SU-DHL-6 (cell line): ENCODE measurements at regions not wholly inside any gene's neighbourhood (a gene's known extent, or its start where the extent isn't known, plus 50 kb on each side); places are given as distances from the start of the nearest gene placed in this dataset.

Source experiments
- EZH2phosphoT487 ChIP-seq: fragments of 200-600 bp; sonication (generic), shearing (Covaris generic); conservative IDR thresholded peaks from 2 replicates; pipeline ENCODE4 v1.6.1; 2018; ENCODE audit warnings: mild to moderate bottlenecking, antibody characterized with exemption, low read length, moderate library complexity, mixed read lengths
- TF ChIP-seq, protein P1 (sequence below): fragments of 200-600 bp; sonication (generic); IDR thresholded peaks from one replicate; pipeline ENCODE4 v1.5.1; 2017; ENCODE audit warnings: antibody characterized with exemption, mild to moderate bottlenecking, low read length, moderate library complexity; ENCODE audit not compliant: insufficient read depth, poor library complexity, severe bottlenecking

DNA sequence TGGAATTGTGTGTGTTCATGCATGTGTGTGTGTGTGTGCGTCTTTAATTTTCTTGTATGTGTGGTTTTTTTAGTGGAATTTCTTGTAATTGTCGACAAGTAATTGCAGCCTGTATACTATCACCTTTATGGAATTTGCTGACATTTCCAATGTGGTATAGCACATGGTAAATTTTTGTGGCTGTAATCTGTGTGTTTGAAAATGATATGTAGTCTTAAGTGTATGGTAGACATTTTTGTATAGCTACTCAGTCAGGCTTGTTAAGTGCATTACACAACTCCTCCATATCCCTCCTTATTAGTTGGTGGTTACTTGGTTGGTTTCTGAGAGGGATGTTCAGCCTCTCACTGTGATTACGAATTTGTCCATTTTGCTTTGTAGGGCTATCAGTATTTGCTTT lies 384.5 kb upstream of the HSF2 start:
- TF ChIP-seq, protein P1, sequence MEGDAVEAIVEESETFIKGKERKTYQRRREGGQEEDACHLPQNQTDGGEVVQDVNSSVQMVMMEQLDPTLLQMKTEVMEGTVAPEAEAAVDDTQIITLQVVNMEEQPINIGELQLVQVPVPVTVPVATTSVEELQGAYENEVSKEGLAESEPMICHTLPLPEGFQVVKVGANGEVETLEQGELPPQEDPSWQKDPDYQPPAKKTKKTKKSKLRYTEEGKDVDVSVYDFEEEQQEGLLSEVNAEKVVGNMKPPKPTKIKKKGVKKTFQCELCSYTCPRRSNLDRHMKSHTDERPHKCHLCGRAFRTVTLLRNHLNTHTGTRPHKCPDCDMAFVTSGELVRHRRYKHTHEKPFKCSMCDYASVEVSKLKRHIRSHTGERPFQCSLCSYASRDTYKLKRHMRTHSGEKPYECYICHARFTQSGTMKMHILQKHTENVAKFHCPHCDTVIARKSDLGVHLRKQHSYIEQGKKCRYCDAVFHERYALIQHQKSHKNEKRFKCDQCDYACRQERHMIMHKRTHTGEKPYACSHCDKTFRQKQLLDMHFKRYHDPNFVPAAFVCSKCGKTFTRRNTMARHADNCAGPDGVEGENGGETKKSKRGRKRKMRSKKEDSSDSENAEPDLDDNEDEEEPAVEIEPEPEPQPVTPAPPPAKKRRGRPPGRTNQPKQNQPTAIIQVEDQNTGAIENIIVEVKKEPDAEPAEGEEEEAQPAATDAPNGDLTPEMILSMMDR = no peak
- no peak for TF ChIP-seq EZH2phosphoT487
